DMS114 treated with DMSO at 0.1 percent for 48 hours (cell line): ENCODE measurements at regions not wholly inside any gene's neighbourhood (a gene's known extent, or its start where the extent isn't known, plus 50 kb on each side); places are given as distances from the start of the nearest gene placed in this dataset.
A peak's percentile ranks its signal among the peaks of the same experiment; 100 is the strongest.

Experiments used
- DNase-seq: peaks from one replicate; lab custom pipeline; 2025; ENCODE audit not compliant: unreplicated experiment; lab: John Stamatoyannopoulos, UW

GRCh38 chr18:25962919-25963318 lies 127.5 kb downstream of the SS18 start:
- DNase-seq, result no peak

GRCh38 chr18:25962176-25962575 lies 128.2 kb downstream of the SS18 start:
- no peak for DNase-seq

- DNase-seq, result no peak
These were observed 133.4 kb downstream of the SS18 start for GRCh38 chr18:25957017-25957416.

- DNase-seq, result no peak
These were observed 137.3 kb downstream of the SS18 start for GRCh38 chr18:25953111-25953510.

GRCh38 chr18:25950321-25950720 lies 140.1 kb downstream of the SS18 start:
- no peak for DNase-seq

- DNase-seq, result no peak
These were observed 143.9 kb downstream of the SS18 start for GRCh38 chr18:25946540-25946939.

GRCh38 chr18:25935356-25935755 lies 155.1 kb downstream of the SS18 start:
- no peak for DNase-seq

- DNase-seq, result no peak
These were observed 159.3 kb downstream of the SS18 start for GRCh38 chr18:25931126-25931525.

GRCh38 chr18:25929787-25930186 lies 160.6 kb downstream of the SS18 start:
- DNase-seq, result no peak

- DNase-seq, result no peak
These were observed 162.6 kb downstream of the SS18 start for GRCh38 chr18:25927830-25928229.

GRCh38 chr18:25923193-25923592 lies 167.2 kb downstream of the SS18 start:
- no peak for DNase-seq

- peak; percentile 26 for DNase-seq
These were observed 168.6 kb downstream of the SS18 start for GRCh38 chr18:25921677-25922421.

- no peak for DNase-seq
These were observed 174.5 kb downstream of the SS18 start for GRCh38 chr18:25915907-25916306.

- DNase-seq, result no peak
These were observed 191.4 kb downstream of the SS18 start for GRCh38 chr18:25898965-25899364.

- no peak for DNase-seq
These were observed 193.5 kb downstream of the SS18 start for GRCh38 chr18:25896956-25897355.

- peak; percentile 26 for DNase-seq
These were observed 194.1 kb downstream of the SS18 start for GRCh38 chr18:25896178-25896780.

- no peak for DNase-seq
These were observed 194.9 kb downstream of the SS18 start for GRCh38 chr18:25895518-25895917.

- no peak for DNase-seq
These were observed 204.1 kb downstream of the SS18 start for GRCh38 chr18:25886283-25886682.

GRCh38 chr18:25883091-25883490 lies 207.3 kb downstream of the SS18 start:
- DNase-seq, result no peak

GRCh38 chr18:25881149-25881548 lies 209.3 kb downstream of the SS18 start:
- DNase-seq, result no peak

- DNase-seq, result no peak
These were observed 210.0 kb downstream of the SS18 start for GRCh38 chr18:25880441-25880840.

GRCh38 chr18:25876330-25876948 lies 214.0 kb downstream of the SS18 start:
- DNase-seq, result no peak
